ENCODE measurements at regions not wholly inside any gene's neighbourhood (a gene's known extent, or its start where the extent isn't known, plus 50 kb on each side); places are given as distances from the start of the nearest gene placed in this dataset.

DNA sequence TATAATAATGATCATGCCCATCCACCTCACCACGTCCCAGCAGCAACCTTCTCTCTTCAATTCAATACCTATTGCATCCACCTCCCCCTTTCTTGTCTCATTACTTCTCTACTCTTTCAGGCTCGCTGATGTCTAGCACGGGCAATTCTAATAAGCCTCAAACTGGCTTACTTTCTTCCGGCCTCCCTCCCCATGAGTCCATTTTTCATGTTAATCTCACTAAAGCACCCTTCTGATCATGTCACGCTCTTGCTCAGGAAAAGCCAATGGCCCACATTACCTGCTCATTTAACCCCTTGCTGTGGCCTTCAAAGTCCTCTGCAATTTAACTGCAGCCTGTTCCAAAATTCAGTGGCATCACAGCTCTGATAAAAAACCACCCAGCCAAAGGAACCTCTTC lies 105.1 kb downstream of the UTRN start:
- DNase-seq = no peak
- Histone ChIP-seq H3K36me3 (replicated peaks in 1 of 2; ENCODE audit: control extremely low read depth in 1 of 2, control insufficient read depth in 1 of 2, extremely low read depth in 1 of 2, insufficient read depth in 2 of 2, low read length in 1 of 2) (peaks cover 14 to 23% of the 10 kb centered on the region in 2 experiments), H2AFZ (ENCODE audit: insufficient read depth, low read depth, low read length, poor library complexity, severe bottlenecking) (no peak overlapping the region), H3K4me3 (ENCODE audit: control extremely low read depth in 1 of 5, extremely low read depth in 1 of 5, insufficient read depth in 1 of 5, low read depth in 2 of 5, low read length in 4 of 5) (no peak overlapping the region), H3K9me3 (ENCODE audit: control extremely low read depth in 1 of 3, control insufficient read depth in 2 of 3, insufficient read depth in 1 of 3, low read length in 2 of 3) (no peaks in the 10 kb centered on the region), H3K27me3 (replicated peaks in 1 of 4; ENCODE audit: control extremely low read depth in 1 of 4, control insufficient read depth in 3 of 4, insufficient read depth in 4 of 4, low read length in 3 of 4) (no peaks in the 10 kb centered on the region), H3K4me2 (replicated peaks; ENCODE audit: low read depth, low read length, poor library complexity, severe bottlenecking) (no peak overlapping the region), H3K27ac (ENCODE audit: low read length in 2 of 2) (no peak overlapping the region), H3K79me2 (ENCODE audit: control insufficient read depth, insufficient read depth, low read length) (peaks cover 94% of the 10 kb centered on the region), H3K9ac (ENCODE audit: low read length) (no peak overlapping the region), H3K4me1 (ENCODE audit: control insufficient read depth in 2 of 2, insufficient read depth in 2 of 2, low read length in 2 of 2) (peaks cover 0 to 8% of the 10 kb centered on the region in 2 donors), H4K20me1 (ENCODE audit: control insufficient read depth, insufficient read depth, low read length, poor library complexity, severe bottlenecking) (peaks cover 99% of the 10 kb centered on the region)
- H3K27me3 Mint-ChIP-seq = no peaks in the 10 kb centered on the region
- WGBS (ENCODE audit: insufficient coverage) = 96% methylated on average over 5 of the region's 5 CpGs
- H3K4me1 Mint-ChIP-seq = peaks cover 23% of the 10 kb centered on the region
- no peak for ATAC-seq (ENCODE audit: low read depth)
- no peaks in the 10 kb centered on the region for H3K9me3 Mint-ChIP-seq (ENCODE audit: insufficient read depth)
- ChIA-PET CTCF (no interaction called here), POLR2A (no interaction called here)
- TF ChIP-seq EZH2 (IDR thresholded peaks at IDR 0.05; ENCODE audit: borderline replicate concordance, insufficient read depth, low read depth, low read length, poor library complexity, severe bottlenecking) = no peak
- TF ChIP-seq, protein P1, sequence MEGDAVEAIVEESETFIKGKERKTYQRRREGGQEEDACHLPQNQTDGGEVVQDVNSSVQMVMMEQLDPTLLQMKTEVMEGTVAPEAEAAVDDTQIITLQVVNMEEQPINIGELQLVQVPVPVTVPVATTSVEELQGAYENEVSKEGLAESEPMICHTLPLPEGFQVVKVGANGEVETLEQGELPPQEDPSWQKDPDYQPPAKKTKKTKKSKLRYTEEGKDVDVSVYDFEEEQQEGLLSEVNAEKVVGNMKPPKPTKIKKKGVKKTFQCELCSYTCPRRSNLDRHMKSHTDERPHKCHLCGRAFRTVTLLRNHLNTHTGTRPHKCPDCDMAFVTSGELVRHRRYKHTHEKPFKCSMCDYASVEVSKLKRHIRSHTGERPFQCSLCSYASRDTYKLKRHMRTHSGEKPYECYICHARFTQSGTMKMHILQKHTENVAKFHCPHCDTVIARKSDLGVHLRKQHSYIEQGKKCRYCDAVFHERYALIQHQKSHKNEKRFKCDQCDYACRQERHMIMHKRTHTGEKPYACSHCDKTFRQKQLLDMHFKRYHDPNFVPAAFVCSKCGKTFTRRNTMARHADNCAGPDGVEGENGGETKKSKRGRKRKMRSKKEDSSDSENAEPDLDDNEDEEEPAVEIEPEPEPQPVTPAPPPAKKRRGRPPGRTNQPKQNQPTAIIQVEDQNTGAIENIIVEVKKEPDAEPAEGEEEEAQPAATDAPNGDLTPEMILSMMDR (IDR thresholded peaks at IDR 0.05) = no peak
- no peak overlapping the region for H3K4me3 Mint-ChIP-seq
- intact Hi-C loops (cut with micrococcal nuclease) = loop anchor here (5.0 kb wide), 1 partner anchor 38 kb away; no protein-coding TSS in a partner anchor
- no peak overlapping the region for H3K27ac Mint-ChIP-seq

DNA sequence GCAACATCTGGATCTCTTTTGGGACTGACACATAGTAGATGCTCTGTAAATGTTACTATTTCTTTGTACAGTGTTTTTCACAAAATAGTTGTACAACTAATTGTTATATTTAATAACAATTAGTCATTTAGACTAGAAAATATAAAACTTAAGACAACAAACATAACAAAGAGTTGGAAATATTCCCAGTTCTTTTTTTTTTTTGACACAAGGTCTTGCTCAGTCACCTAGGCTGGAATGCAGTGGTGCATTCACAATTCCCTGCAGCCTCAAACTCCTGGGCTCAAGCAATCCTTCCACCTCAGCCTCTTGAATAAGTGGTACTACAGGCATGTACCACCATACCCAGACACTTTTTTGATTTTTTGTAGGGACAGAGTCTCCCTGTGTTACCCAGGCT lies 105.8 kb downstream of the UTRN start:
- H3K4me3 Mint-ChIP-seq = no peak overlapping the region
- Histone ChIP-seq H3K4me2 (replicated peaks; ENCODE audit: low read depth, low read length, poor library complexity, severe bottlenecking) (no peak overlapping the region), H3K27ac (ENCODE audit: low read length in 2 of 2) (no peak overlapping the region), H3K4me3 (ENCODE audit: control extremely low read depth in 1 of 5, extremely low read depth in 1 of 5, insufficient read depth in 1 of 5, low read depth in 2 of 5, low read length in 4 of 5) (no peak overlapping the region), H2AFZ (ENCODE audit: insufficient read depth, low read depth, low read length, poor library complexity, severe bottlenecking) (no peak overlapping the region), H3K9ac (ENCODE audit: low read length) (no peak overlapping the region), H4K20me1 (ENCODE audit: control insufficient read depth, insufficient read depth, low read length, poor library complexity, severe bottlenecking) (peaks cover 99% of the 10 kb centered on the region), H3K36me3 (replicated peaks in 1 of 2; ENCODE audit: control extremely low read depth in 1 of 2, control insufficient read depth in 1 of 2, extremely low read depth in 1 of 2, insufficient read depth in 2 of 2, low read length in 1 of 2) (peaks cover 14 to 22% of the 10 kb centered on the region in 2 experiments), H3K27me3 (replicated peaks in 1 of 4; ENCODE audit: control extremely low read depth in 1 of 4, control insufficient read depth in 3 of 4, insufficient read depth in 4 of 4, low read length in 3 of 4) (no peaks in the 10 kb centered on the region), H3K79me2 (ENCODE audit: control insufficient read depth, insufficient read depth, low read length) (peaks cover 94% of the 10 kb centered on the region), H3K4me1 (ENCODE audit: control insufficient read depth in 2 of 2, insufficient read depth in 2 of 2, low read length in 2 of 2) (peaks cover 0 to 8% of the 10 kb centered on the region in 2 donors), H3K9me3 (ENCODE audit: control extremely low read depth in 1 of 3, control insufficient read depth in 2 of 3, insufficient read depth in 1 of 3, low read length in 2 of 3) (no peaks in the 10 kb centered on the region)
- POLR2A ChIA-PET = no interaction called here
- no peak overlapping the region for H3K27ac Mint-ChIP-seq
- DNase-seq (no peak), ATAC-seq (ENCODE audit: low read depth) (no peak)
- no peaks in the 10 kb centered on the region for H3K27me3 Mint-ChIP-seq
- no peaks in the 10 kb centered on the region for H3K9me3 Mint-ChIP-seq (ENCODE audit: insufficient read depth)
- H3K4me1 Mint-ChIP-seq = peaks cover 23% of the 10 kb centered on the region
- no peak for TF ChIP-seq EZH2 (IDR thresholded peaks at IDR 0.05; ENCODE audit: borderline replicate concordance, insufficient read depth, low read depth, low read length, poor library complexity, severe bottlenecking)
- TF ChIP-seq, protein P1 (IDR thresholded peaks at IDR 0.05) = no peak
- intact Hi-C loops (cut with micrococcal nuclease) = loop anchor here (5.0 kb wide), 1 partner anchor 39 kb away; no protein-coding TSS in a partner anchor
- CTCF ChIA-PET = no interaction called here
